Urinary bladder (tissue), 3 donors: ENCODE measurements at regions not wholly inside any gene's neighbourhood (a gene's known extent, or its start where the extent isn't known, plus 50 kb on each side); places are given as distances from the start of the nearest gene placed in this dataset.

Experiments used
- DNase-seq: peaks from one replicate; pipeline ENCODE4 v3.0.0-alpha.2; 2015; ENCODE audit errors: extremely low spot score
- H3K27ac ChIP-seq: one replicate; pipeline ENCODE4 v1.5.1; 2013; ENCODE audit warnings: low read depth, mild to moderate bottlenecking, moderate library complexity
- H3K36me3 ChIP-seq: one replicate; pipeline ENCODE4 v1.6.1; 2013; ENCODE audit warnings: mild to moderate bottlenecking, moderate library complexity; ENCODE audit not compliant: insufficient read depth
- H3K4me1 ChIP-seq: one replicate; pipeline ENCODE4 v1.6.1; 2013; ENCODE audit warnings: mild to moderate bottlenecking, moderate library complexity; ENCODE audit not compliant: insufficient read depth
- H3K4me3 ChIP-seq: one replicate; pipeline ENCODE4 v1.5.1; 2013; ENCODE audit warnings: low read depth, low read length
- WGBS: extraction: QIAGEN DNeasy Blood & Tissue Kit; methylation state at CpG from one replicate; pipeline ENCODE4 v1.1.7; 2013; 5-methylcytosine and 5-hydroxymethylcytosine counted together
- donor health status: healthy with polysubstance abuse.
- donor health status: healthy.

DNA sequence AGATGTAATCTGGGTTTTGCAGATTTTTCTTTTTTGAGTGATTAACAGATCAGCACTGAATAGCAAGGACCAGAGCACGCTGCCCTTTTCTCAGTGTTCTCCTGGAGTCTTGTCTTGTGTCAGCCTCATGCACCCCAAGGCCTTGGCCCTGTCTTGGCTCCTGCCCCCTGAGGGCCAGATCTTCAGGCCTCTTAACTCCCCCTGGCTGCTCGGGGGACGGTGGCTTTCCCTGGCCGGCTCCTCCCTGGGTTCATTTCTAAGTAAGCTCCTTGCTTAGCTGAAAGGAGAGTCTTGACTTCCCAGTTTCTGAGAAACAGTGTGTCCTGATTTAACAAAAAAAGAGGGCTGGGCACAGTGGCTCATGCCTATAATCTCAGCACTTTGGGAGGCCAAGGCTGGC, 1139.3 kb downstream of the BRD1 start:
- Histone ChIP-seq H3K36me3 (no peaks in the 10 kb centered on the region), H3K4me1 (no peaks in the 10 kb centered on the region), H3K27ac (no peak overlapping the region), H3K4me3 (no peak overlapping the region)
- WGBS, result 84% methylated on average over 4 of the region's 4 CpGs
- DNase-seq, result no peak

- 92% methylated on average over 6 of the region's 6 CpGs for WGBS
Observed at GRCh38 chr22:48687606-48688005, 1140.1 kb downstream of the BRD1 start.

DNA sequence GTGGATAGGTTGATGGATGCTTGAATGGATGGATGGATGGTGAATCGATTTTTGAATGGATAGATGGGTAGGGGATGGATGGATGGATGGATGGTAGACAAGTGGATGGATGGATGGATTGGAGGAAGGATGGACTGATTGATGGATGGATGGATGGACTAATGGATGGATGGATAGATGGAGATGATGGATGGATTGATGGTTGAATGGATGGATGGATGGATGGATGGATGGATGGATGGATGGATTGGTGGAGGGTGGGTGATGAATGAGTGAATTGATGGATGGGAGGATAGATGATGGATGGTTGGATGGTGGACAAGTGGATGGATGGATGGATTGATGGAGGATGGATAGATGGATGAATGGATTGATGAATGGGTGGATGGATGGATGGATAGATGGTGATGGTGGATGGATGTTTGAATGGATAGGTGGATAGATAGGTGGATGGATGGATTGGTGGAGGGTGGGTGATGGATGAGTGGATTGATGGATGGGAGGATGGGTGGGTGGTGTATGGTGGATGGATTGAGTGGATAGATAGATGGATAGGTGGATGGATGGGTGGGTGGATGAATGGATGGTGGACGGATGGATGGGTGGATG, 1140.9 kb downstream of the BRD1 start:
- WGBS, result 91% methylated on average over 2 of the region's 2 CpGs
- Histone ChIP-seq H3K4me3 (no peak overlapping the region), H3K36me3 (no peaks in the 10 kb centered on the region), H3K4me1 (no peaks in the 10 kb centered on the region), H3K27ac (no peak overlapping the region)
- no peak for DNase-seq

More at GRCh38 chr22:48687606-48688005, 1140.1 kb downstream of the BRD1 start:
- DNase-seq, result no peak
- Histone ChIP-seq H3K4me3 (no peak overlapping the region), H3K27ac (no peak overlapping the region), H3K36me3 (no peaks in the 10 kb centered on the region), H3K4me1 (no peaks in the 10 kb centered on the region)

DNA sequence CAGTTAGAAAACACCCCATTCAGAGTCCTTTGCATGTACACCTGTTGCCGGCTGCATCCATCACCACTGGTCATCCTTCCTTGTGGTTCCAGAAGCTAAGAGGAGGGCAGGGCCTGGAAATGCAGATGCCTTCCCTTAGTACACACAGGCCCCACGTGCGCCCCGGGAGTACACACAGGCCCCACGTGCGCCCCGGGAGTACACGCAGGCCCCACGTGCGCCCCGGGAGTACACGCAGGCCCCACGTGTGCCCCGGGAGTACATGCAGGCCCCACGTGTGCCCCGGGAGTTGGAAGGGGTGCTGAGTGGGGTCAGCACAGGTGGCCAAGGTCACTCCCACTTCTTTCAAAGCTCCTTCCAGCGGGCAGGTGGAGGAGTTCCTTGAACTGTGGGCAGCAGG, 1141.9 kb downstream of the BRD1 start:
- WGBS, result 97% methylated on average over 17 of the region's 17 CpGs
- H3K27ac ChIP-seq, result no peak overlapping the region

GRCh38 chr22:48683640-48684039, 1144.0 kb downstream of the BRD1 start:
- no peaks in the 10 kb centered on the region for H3K4me1 ChIP-seq
- no peak overlapping the region for H3K4me3 ChIP-seq
- no peaks in the 10 kb centered on the region for H3K36me3 ChIP-seq
- DNase-seq, result no peak
- no peak overlapping the region for H3K27ac ChIP-seq
- 77% methylated on average over 9 of the region's 9 CpGs for WGBS

More for the DNA sequence above, 1141.9 kb downstream of the BRD1 start:
- H3K4me3 ChIP-seq, result no peak overlapping the region
- H3K36me3 ChIP-seq, result no peaks in the 10 kb centered on the region
- no peak for DNase-seq
- no peaks in the 10 kb centered on the region for H3K4me1 ChIP-seq

DNA sequence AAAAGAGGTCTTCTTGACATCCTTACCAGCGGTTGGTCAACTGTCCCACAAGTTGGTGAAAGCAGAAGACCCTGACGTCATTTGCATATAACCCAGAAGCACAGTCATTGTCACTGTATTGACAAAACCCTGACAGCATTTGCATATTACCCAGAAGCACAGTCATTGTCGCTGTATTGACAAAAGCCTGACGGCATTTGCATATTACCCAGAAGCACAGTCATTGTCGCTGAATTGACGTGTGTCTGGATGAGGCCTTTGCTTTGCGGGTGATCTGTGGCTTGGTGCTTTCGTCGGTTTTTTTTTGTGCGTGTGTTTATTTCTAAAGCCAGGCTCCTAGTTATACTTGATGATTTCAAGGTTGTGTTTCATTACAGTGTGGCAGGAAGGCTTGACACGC, 1145.2 kb downstream of the BRD1 start:
- Histone ChIP-seq H3K4me1 (no peaks in the 10 kb centered on the region), H3K27ac (no peak overlapping the region), H3K4me3 (no peak overlapping the region), H3K36me3 (no peaks in the 10 kb centered on the region)
- no peak for DNase-seq
- WGBS, result 88% methylated on average over 11 of the region's 11 CpGs

- Histone ChIP-seq H3K4me3 (no peak overlapping the region), H3K4me1 (no peaks in the 10 kb centered on the region), H3K36me3 (no peaks in the 10 kb centered on the region), H3K27ac (no peak overlapping the region)
- 90% methylated on average over 11 of the region's 11 CpGs for WGBS
- no peak for DNase-seq
Observed at GRCh38 chr22:48680601-48681000, 1147.1 kb downstream of the BRD1 start.

- no peak overlapping the region for H3K27ac ChIP-seq
- no peaks in the 10 kb centered on the region for H3K4me1 ChIP-seq
- DNase-seq, result no peak
- no peak overlapping the region for H3K4me3 ChIP-seq
- H3K36me3 ChIP-seq, result no peaks in the 10 kb centered on the region
- 87% methylated on average over 28 of the region's 28 CpGs for WGBS
Observed at GRCh38 chr22:48679656-48680555, 1147.8 kb downstream of the BRD1 start.

- no peak overlapping the region for H3K27ac ChIP-seq
- no peaks in the 10 kb centered on the region for H3K36me3 ChIP-seq
- no peak for DNase-seq
- H3K4me1 ChIP-seq, result no peaks in the 10 kb centered on the region
- H3K4me3 ChIP-seq, result no peak overlapping the region
- whole genome bisulfite sequencing, result 82% methylated on average over 38 of the region's 38 CpGs
Observed at GRCh38 chr22:48678171-48679135, 1149.2 kb downstream of the BRD1 start.

- DNase-seq, result no peak
- Histone ChIP-seq H3K4me3 (no peak overlapping the region), H3K4me1 (no peaks in the 10 kb centered on the region), H3K36me3 (no peaks in the 10 kb centered on the region), H3K27ac (no peak overlapping the region)
- WGBS, result 88% methylated on average over 7 of the region's 7 CpGs
Observed at GRCh38 chr22:48677621-48678020, 1150.1 kb downstream of the BRD1 start.

- no peak overlapping the region for H3K27ac ChIP-seq
- no peaks in the 10 kb centered on the region for H3K4me1 ChIP-seq
- no peaks in the 10 kb centered on the region for H3K36me3 ChIP-seq
- DNase-seq, result no peak
- H3K4me3 ChIP-seq, result no peak overlapping the region
- WGBS, result 92% methylated on average over 17 of the region's 17 CpGs
Observed at GRCh38 chr22:48677168-48677520, 1150.5 kb downstream of the BRD1 start.

DNA sequence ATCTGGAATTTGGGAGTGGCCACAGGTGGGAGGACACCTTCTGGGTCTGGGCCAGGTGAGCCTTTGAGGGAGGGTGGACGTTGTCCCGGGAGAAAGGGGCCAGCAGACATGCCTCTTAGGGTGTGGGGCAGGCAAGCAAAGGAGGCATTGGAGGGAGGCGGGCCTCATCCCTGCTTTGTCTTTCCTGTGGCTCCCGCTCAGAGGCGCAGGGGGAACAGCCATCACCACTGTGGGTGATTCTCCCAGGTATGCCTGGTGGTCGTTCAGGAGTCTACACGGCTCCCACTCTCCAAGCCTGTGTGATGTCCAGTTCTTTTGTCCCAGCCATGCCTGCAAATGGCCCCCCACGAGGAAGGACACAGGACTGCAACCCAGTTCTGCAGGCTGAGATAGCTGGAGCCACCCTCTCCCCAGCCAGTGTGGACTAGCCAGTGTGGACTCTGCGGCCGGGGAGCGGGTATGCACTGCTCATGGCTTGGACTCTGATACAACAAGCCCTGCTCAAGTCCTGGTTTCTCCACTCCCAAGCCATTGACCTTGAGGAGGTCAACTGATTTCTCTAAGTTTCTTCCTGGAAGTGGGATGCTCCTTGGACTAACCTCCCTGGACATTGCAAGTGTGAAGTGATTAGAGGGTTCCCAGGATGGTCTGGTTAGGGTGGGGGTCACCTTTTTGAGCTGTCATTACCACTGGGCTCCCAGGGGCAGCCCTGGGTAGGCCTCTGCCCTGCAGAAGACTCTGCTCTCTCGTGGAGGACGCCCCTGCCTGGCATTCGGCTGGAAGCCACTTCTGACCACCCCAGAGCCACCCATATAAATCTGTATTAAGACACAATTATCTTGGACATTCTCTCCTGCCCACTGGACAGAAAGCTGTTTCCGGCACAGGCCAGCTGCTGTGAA, 1151.2 kb downstream of the BRD1 start:
- 92% methylated on average over 15 of the region's 15 CpGs for WGBS
- no peaks in the 10 kb centered on the region for H3K36me3 ChIP-seq
- H3K27ac ChIP-seq, result no peak overlapping the region
- DNase-seq, result no peak
- no peaks in the 10 kb centered on the region for H3K4me1 ChIP-seq
- no peak overlapping the region for H3K4me3 ChIP-seq

GRCh38 chr22:48675830-48676145, 1151.9 kb downstream of the BRD1 start:
- 95% methylated on average over 4 of the region's 4 CpGs for WGBS
- H3K4me1 ChIP-seq, result no peaks in the 10 kb centered on the region
- H3K27ac ChIP-seq, result no peak overlapping the region
- no peak for DNase-seq
- H3K4me3 ChIP-seq, result no peak overlapping the region
- no peaks in the 10 kb centered on the region for H3K36me3 ChIP-seq
